Bone marrow (tissue), 2 donors: ENCODE measurements at regions not wholly inside any gene's neighbourhood (a gene's known extent, or its start where the extent isn't known, plus 50 kb on each side); places are given as distances from the start of the nearest gene placed in this dataset.

ENCODE experiments used
- DNase-seq, 2 donors: peaks; one replicate each; lab custom pipeline; 2025; lab: John Stamatoyannopoulos, UW

GRCh38 chr4:137310593-137311490 is 221.5 kb downstream of the PCDH18 start:
- no peak for DNase-seq

- DNase-seq, result no peak
These were observed 222.1 kb downstream of the PCDH18 start for GRCh38 chr4:137310166-137310565.

GRCh38 chr4:137309424-137309823 is 222.9 kb downstream of the PCDH18 start:
- DNase-seq, result no peak

- DNase-seq, result no peak
These were observed 224.5 kb downstream of the PCDH18 start for GRCh38 chr4:137307806-137308205.

GRCh38 chr4:137300776-137301175 is 231.5 kb downstream of the PCDH18 start:
- no peak for DNase-seq

- no peak for DNase-seq
These were observed 233.0 kb downstream of the PCDH18 start for GRCh38 chr4:137299281-137299680.

- DNase-seq, result no peak
These were observed 239.0 kb downstream of the PCDH18 start for GRCh38 chr4:137293281-137293680.

- DNase-seq, result no peak
These were observed 248.6 kb downstream of the PCDH18 start for GRCh38 chr4:137283737-137284136.

- no peak for DNase-seq
These were observed 253.9 kb downstream of the PCDH18 start for GRCh38 chr4:137278431-137278830.

- DNase-seq, result no peak
These were observed 257.9 kb downstream of the PCDH18 start for GRCh38 chr4:137274404-137274803.

- DNase-seq, result no peak
These were observed 265.3 kb downstream of the PCDH18 start for GRCh38 chr4:137267024-137267423.

- DNase-seq, result no peak
These were observed 265.8 kb downstream of the PCDH18 start for GRCh38 chr4:137266511-137266910.

- DNase-seq, result no peak
These were observed 269.1 kb downstream of the PCDH18 start for GRCh38 chr4:137263206-137263605.

- no peak for DNase-seq
These were observed 278.3 kb downstream of the PCDH18 start for GRCh38 chr4:137253949-137254348.

GRCh38 chr4:137249112-137249511 is 283.2 kb downstream of the PCDH18 start:
- no peak for DNase-seq

GRCh38 chr4:137238456-137239162 is 293.7 kb downstream of the PCDH18 start:
- no peak for DNase-seq

- no peak for DNase-seq
These were observed 305.4 kb downstream of the PCDH18 start for GRCh38 chr4:137226900-137227299.

GRCh38 chr4:137226221-137226620 is 306.1 kb downstream of the PCDH18 start:
- DNase-seq, result no peak

GRCh38 chr4:137213372-137214173 is 318.7 kb downstream of the PCDH18 start:
- no peak for DNase-seq

GRCh38 chr4:137212601-137213000 is 319.7 kb downstream of the PCDH18 start:
- no peak for DNase-seq

GRCh38 chr4:137209240-137209639 is 323.1 kb downstream of the PCDH18 start:
- no peak for DNase-seq

- no peak for DNase-seq
These were observed 325.5 kb downstream of the PCDH18 start for GRCh38 chr4:137206781-137207180.
